Activated B cell treated with CpG ODN at 0.5 μM for 24 hours (primary cell): ENCODE measurements at regions not wholly inside any gene's neighbourhood (a gene's known extent, or its start where the extent isn't known, plus 50 kb on each side); places are given as distances from the start of the nearest gene placed in this dataset.
"Not testable (repeated sequence)": the region's sequence is repeated elsewhere in the genome, so short reads cannot be mapped to it uniquely, and the experiment has no call there.

Source experiments
- ATAC-seq: fragments of 200-7000 bp; cut with Tn5 transposase; one replicate; pipeline ENCODE4 v1.10.0; 2021; ENCODE audit warnings: low read depth, mild to moderate bottlenecking, moderate library complexity
- CTCF ChIA-PET: fragments of 350-600 bp; sonication (Branson Sonifier 250); formaldehyde crosslinking; loops from one replicate; lab custom pipeline; 2021; ENCODE audit warnings: antibody characterized with exemption; lab: Charles Lee
- POLR2A ChIA-PET: fragments of 350-600 bp; sonication (Branson Sonifier 250); formaldehyde crosslinking; loops from one replicate; lab custom pipeline; 2021; ENCODE audit warnings: antibody characterized with exemption; lab: Charles Lee
- DNase-seq: peaks from one replicate; pipeline ENCODE4 v3.0.0; 2022
- H3K27ac Mint-ChIP-seq: one replicate; pipeline ENCODE4 v1.8.0; 2020; ENCODE audit warnings: mixed read lengths
- H3K27me3 Mint-ChIP-seq: one replicate; pipeline ENCODE4 v1.8.0; 2021; ENCODE audit warnings: mixed read lengths
- H3K36me3 Mint-ChIP-seq: one replicate; pipeline ENCODE4 v1.8.0; 2021; ENCODE audit warnings: low read depth, mixed read lengths
- H3K4me1 Mint-ChIP-seq: one replicate; pipeline ENCODE4 v1.8.0; 2021; ENCODE audit warnings: mixed read lengths
- H3K4me3 Mint-ChIP-seq: one replicate; pipeline ENCODE4 v1.8.0; 2020; ENCODE audit warnings: mild to moderate bottlenecking, mixed read lengths
- H3K9me3 Mint-ChIP-seq: one replicate; pipeline ENCODE4 v1.8.0; 2020; ENCODE audit warnings: mixed read lengths
- intact Hi-C: fragments of 100-400 bp; cut with micrococcal nuclease; formaldehyde crosslinking; loops from one replicate; pipeline ENCODE4 v1.15.1; 2024
- TF ChIP-seq, protein P1 (sequence below): fragments of 200-600 bp; IDR thresholded peaks from one replicate; pipeline ENCODE4 v1.8.0; 2022; ENCODE audit warnings: antibody characterized with exemption, mild to moderate bottlenecking

- TF ChIP-seq, protein P1, sequence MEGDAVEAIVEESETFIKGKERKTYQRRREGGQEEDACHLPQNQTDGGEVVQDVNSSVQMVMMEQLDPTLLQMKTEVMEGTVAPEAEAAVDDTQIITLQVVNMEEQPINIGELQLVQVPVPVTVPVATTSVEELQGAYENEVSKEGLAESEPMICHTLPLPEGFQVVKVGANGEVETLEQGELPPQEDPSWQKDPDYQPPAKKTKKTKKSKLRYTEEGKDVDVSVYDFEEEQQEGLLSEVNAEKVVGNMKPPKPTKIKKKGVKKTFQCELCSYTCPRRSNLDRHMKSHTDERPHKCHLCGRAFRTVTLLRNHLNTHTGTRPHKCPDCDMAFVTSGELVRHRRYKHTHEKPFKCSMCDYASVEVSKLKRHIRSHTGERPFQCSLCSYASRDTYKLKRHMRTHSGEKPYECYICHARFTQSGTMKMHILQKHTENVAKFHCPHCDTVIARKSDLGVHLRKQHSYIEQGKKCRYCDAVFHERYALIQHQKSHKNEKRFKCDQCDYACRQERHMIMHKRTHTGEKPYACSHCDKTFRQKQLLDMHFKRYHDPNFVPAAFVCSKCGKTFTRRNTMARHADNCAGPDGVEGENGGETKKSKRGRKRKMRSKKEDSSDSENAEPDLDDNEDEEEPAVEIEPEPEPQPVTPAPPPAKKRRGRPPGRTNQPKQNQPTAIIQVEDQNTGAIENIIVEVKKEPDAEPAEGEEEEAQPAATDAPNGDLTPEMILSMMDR = no peak
- Mint-ChIP-seq H3K36me3 (no peaks in the 10 kb centered on the region), H3K27ac (no peak overlapping the region), H3K9me3 (no peaks in the 10 kb centered on the region), H3K4me1 (peaks cover 2% of the 10 kb centered on the region), H3K27me3 (peaks cover 20% of the 10 kb centered on the region), H3K4me3 (no peak overlapping the region)
- CTCF ChIA-PET = no interaction called here
- no peak for DNase-seq
- intact Hi-C loops = no loop called here
- no peak for ATAC-seq
- POLR2A ChIA-PET = no interaction called here
These were observed 90.0 kb upstream of the BNIP2 start for GRCh38 chr15:59779110-59779509.

DNA sequence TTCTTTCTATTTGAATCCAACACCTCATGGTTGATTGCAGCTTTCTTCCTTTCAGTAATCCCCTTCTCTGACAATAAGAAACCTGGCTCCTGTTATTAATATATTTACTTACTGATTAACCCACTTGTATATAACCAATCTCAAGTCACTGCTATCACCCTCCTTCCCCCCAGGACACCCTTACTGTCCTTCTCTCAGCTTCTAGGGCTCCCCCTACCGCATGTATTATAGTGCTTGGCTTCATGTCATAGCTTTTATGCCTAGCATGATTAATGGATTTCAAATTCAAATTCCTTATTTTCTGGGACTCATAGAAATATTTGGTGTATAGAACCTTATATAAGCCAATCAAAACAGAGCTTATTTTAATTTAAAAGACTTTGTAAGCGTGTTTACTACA, 75.7 kb upstream of the BNIP2 start:
- ATAC-seq (no peak), DNase-seq (no peak)
- Mint-ChIP-seq H3K9me3 (no peaks in the 10 kb centered on the region), H3K36me3 (no peaks in the 10 kb centered on the region), H3K4me1 (no peaks in the 10 kb centered on the region), H3K27me3 (peaks cover 4% of the 10 kb centered on the region), H3K4me3 (no peak overlapping the region), H3K27ac (no peak overlapping the region)
- ChIA-PET POLR2A (no interaction called here), CTCF (no interaction called here)
- intact Hi-C loops = no loop called here
- TF ChIP-seq, protein P1 = no peak

- no peak overlapping the region for H3K27ac Mint-ChIP-seq
- intact Hi-C loops = no loop called here
- no peak for ATAC-seq
- no peaks in the 10 kb centered on the region for H3K9me3 Mint-ChIP-seq
- no peak overlapping the region for H3K4me3 Mint-ChIP-seq
- ChIA-PET CTCF (no interaction called here), POLR2A (no interaction called here)
- DNase-seq = no peak
- H3K27me3 Mint-ChIP-seq = peaks cover 15% of the 10 kb centered on the region
- no peaks in the 10 kb centered on the region for H3K36me3 Mint-ChIP-seq
- TF ChIP-seq, protein P1 = no peak
- no peaks in the 10 kb centered on the region for H3K4me1 Mint-ChIP-seq
These were observed 73.4 kb upstream of the BNIP2 start for GRCh38 chr15:59762558-59762957.

DNA sequence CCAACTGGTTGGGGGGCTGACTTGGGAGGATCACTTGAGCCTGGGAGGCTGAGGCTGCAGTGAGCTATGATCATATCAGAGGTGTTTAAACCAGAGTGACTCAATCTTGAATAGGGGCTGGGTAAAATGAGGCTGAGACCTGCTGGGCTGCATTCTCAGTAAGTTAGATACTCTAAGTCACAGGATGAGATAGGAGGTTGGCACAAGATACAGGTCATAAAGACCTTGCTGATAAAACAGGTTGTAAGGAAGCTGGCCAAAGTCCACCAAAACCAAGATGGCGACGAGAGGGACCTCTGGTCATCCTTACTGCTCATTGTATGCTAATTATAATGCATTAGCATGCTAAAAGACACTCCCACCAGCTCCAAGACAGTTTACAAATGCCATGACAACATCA, 71.1 kb upstream of the BNIP2 start:
- CTCF ChIA-PET, H3K9me3 Mint-ChIP-seq, H3K27ac Mint-ChIP-seq, POLR2A ChIA-PET, DNase-seq, intact Hi-C loops, H3K36me3 Mint-ChIP-seq, H3K4me1 Mint-ChIP-seq, ATAC-seq, H3K4me3 Mint-ChIP-seq: not testable (repeated sequence)
- H3K27me3 Mint-ChIP-seq = peaks cover 15% of the 10 kb centered on the region

DNA sequence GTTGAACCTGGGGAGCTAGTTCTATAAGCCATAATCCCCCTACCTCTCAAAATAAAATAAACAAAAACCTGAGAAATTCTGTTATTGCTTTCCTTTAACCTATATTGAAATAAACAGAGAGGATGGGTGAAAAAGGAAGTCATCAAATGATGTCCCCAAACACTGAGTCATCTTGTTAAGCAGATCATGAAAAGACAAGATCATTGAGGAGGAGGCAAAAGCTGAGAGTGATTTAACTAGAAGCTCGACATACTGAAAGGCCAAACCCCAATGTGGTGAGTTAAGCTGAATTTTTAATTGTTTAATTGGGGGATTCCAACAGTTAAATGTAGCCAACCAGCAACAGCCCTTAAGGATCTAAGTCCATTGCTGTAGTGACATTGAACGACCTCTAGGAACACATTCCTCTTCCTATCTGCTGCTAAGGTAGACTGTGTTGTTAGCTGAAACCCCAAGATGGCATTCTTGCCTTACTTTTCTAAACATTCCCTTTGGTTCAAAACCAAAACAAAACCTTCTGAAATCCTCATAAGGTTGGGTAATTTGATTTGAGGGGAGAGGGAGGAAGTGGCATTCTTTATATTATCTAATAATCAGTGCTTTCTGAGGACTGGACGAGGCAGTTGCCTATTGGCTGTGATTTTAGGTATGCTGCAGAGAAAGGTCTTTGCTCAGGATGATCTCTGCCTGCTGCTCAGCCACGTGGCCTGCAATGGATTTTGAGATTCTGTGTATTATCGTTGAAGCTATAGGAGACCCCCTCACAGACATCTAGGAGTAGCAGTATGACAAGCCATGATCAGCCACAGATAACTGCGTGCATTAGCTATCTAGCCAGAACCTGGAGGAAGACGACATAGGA, 62.7 kb upstream of the BNIP2 start:
- ATAC-seq (no peak), DNase-seq (no peak)
- H3K4me1 Mint-ChIP-seq = peaks cover 5% of the 10 kb centered on the region
- ChIA-PET POLR2A (no interaction called here), CTCF (no interaction called here)
- H3K27me3 Mint-ChIP-seq = peaks cover 11% of the 10 kb centered on the region
- TF ChIP-seq, protein P1 = no peak
- H3K4me3 Mint-ChIP-seq = no peak overlapping the region
- H3K27ac Mint-ChIP-seq = no peak overlapping the region
- intact Hi-C loops = no loop called here
- no peaks in the 10 kb centered on the region for H3K9me3 Mint-ChIP-seq
- H3K36me3 Mint-ChIP-seq = no peaks in the 10 kb centered on the region
